NCI-H2196 (cell line): ENCODE measurements at regions not wholly inside any gene's neighbourhood (a gene's known extent, or its start where the extent isn't known, plus 50 kb on each side); places are given as distances from the start of the nearest gene placed in this dataset.
"Not testable (repeated sequence)": the region's sequence is repeated elsewhere in the genome, so short reads cannot be mapped to it uniquely, and the experiment has no call there.

Experiments
- DNase-seq: peaks from one replicate; lab custom pipeline; 2025; ENCODE audit not compliant: unreplicated experiment; lab: John Stamatoyannopoulos, UW

DNA sequence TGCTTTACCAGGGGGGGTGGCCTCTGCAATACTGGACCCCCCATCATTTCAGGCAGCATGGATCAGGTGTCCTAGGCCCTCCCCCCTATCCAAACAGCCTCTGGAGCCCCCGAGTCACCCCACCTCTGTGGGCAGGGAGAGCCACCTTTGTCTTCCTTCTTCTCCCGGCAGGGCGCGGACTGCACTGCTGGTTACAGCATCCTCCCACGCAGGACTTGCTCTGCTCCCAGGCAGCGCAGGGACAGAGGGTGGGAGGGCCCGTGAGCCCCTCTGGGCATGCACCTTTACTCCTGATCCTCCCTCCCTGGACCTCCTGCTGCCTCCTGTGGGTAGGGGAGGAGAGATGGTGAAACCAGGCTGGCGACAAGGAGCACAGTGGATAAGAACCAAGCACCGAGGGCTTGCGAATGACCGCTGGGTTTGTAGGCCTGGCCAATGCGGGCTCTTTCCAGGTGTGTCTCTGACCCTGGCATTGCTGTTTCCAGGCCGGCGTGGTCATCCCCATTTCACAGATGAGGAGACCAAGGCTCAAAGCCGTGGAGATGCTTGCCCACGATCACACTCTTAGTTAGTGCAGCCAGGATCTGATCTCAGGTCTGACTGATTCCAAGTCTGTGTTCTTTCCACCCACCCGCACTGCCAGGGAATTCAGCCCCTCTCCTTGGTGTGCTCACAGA lies 73.6 kb upstream of the TARDBP start:
- DNase-seq: no peak

DNA sequence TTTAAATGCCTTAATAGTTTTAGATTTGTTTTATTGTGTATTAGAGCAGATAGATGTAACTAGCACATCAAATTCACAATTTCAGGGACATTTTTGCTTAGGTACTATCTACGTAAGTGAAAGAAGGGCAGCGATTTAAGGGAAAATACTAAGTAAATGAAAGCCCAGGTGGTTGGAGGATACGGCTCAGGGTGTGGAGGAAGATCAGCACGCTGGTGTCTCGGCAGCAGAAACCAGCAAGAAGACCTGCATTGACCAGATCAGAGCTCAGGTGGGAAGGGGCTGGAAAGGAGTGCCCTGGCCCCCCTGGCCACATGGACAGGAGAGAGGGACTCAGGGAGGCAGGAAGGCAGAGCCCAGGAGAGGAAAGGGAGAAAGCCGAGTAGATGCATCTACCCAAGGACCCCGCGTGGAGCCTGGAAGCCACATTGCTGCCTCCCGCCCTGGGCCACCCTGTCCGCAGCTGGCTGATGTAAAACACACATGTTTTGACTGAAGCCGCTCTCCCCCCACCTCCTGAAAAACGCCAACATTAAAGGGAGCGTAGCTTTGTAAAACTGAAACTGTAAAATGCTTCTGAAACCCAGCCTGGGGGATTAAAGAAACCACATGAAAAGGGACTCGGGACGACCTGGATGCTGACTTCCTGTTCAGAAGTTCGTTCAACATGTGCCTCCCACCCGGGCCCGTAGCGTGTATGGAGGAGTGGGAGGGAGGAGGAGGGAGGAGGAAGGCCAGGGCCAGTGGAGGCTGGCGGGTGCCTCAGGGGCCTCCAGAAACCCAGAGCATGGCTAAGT lies 72.6 kb upstream of the TARDBP start:
- DNase-seq: no peak

GRCh38 chr1:10940451-10940804 lies 72.0 kb upstream of the TARDBP start:
- no peak for DNase-seq

GRCh38 chr1:10940838-10941237 lies 71.6 kb upstream of the TARDBP start:
- no peak for DNase-seq

- DNase-seq: peak; percentile 63
Observed at GRCh38 chr1:10941891-10942541, 70.4 kb upstream of the TARDBP start.

DNA sequence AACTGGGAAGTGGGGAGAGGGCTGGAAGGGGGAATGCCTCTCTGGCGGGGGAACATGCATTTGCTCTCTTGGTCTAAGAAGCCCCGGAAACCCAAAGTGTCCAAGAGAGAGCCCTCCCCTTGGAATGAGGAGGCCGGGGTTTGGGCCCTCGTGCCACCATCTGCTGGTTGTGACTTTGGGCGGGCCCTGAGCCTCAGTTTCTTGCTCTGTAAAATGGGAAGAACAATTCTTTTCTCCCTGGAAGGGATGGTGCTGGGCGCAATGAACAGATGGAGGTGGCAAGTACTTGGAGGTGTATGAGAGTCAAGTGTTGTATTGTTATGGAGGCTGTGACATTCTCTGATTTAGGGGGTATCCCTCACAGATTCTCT lies 69.9 kb upstream of the TARDBP start:
- DNase-seq: no peak

DNA sequence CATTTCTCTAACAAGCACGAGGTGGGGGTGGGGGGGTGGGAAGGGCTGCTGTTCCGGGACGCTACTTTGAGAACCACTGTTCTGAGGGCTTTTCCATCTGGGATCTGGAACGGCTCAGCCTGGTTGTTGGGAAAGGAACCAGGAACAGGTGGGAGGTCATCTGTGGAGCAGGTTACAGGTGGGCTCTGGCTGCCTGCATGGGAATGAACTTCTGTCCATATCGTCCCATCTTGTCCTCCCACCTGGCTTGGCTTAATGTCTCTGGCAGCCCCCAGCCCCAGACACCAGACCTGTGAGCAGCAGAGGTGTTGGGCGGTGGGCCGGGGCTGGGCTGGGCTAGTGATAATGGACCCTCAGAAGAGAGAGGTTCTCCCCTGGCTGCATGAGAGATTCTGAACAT lies 69.4 kb upstream of the TARDBP start:
- no peak for DNase-seq

- DNase-seq: peak; percentile 73
Observed at GRCh38 chr1:10943991-10944730, 68.3 kb upstream of the TARDBP start.

DNA sequence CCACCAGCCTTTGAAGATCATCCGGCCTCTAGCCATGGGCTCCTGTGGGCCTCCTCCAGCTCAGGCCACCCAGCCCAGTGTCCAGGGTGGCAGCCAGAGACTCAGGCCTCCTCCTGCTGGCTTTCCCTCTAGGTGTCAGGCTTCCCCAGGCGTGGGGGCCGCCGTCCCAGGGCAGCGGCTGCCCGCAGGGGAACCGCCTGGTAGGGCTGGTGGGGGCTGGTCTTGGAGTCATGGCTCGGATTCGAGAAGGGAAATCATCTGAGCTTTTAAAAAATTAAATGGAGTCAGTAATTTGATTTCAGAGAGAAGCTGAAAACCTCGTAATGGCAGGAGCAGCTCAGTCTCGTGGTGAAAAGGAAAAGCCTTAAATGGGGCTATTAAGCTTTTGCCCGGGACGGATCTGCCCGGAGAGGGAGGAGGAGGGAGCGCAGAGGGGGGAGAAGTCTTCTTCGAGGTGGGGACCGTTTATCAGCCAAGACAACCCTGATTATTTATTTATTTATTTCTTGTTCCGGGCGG lies 66.4 kb upstream of the TARDBP start:
- no peak for DNase-seq

DNA sequence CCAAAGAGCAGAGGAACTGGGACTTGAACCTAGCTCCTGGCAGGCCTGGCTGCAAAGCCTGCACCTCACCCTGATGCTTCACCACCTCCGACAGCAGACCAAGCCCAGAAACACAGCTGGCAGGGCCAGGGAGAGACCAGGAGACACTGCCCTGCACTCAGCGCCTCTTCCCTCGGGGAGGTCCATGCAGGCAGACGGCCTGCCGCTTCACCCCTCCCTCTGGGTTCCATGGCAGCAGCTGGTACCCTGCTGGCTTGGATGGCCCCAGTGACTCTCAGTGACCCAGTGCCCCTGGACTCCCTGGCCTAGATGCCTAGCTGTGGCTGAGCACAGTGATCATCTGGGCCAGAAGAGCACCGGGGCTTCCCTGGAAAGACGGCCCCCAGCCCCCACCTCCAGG lies 65.3 kb upstream of the TARDBP start:
- no peak for DNase-seq

- no peak for DNase-seq
Observed at GRCh38 chr1:10947691-10948462, 64.6 kb upstream of the TARDBP start.

GRCh38 chr1:10948463-10948775 lies 64.0 kb upstream of the TARDBP start:
- no peak for DNase-seq

GRCh38 chr1:10950316-10951172 lies 61.9 kb upstream of the TARDBP start:
- no peak for DNase-seq

GRCh38 chr1:10951298-10951697 lies 61.2 kb upstream of the TARDBP start:
- not testable (repeated sequence) for DNase-seq

DNA sequence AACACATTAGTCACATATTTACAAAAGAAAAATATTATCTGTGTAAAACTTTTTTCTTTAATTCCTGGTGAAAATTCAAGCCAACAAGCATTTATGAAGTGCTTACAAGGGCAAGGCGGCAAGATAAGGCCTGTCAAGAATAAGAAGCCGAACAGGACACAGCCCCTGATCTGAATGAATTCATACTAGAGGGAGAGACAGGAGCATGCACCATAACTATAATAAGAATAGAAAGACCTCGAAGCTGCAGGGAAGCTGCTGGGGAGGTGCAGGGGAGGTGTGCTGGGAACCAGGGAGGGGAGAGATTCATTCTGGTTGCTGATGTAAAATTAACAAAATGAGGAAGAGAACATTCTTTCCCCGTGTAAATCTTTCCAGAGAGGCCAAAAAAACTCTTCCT lies 60.5 kb upstream of the TARDBP start:
- no peak for DNase-seq

GRCh38 chr1:10953505-10954193 lies 58.8 kb upstream of the TARDBP start:
- DNase-seq: no peak

- no peak for DNase-seq
Observed at GRCh38 chr1:10957133-10957532, 55.3 kb upstream of the TARDBP start.

GRCh38 chr1:10958614-10959013 lies 53.8 kb upstream of the TARDBP start:
- DNase-seq: peak; percentile 74
